Keratinocyte (primary cell): ENCODE measurements at regions not wholly inside any gene's neighbourhood (a gene's known extent, or its start where the extent isn't known, plus 50 kb on each side); places are given as distances from the start of the nearest gene placed in this dataset.

Experiments
- CTCF ChIP-seq, 3 experiments: IDR thresholded peaks in 1 of 3; conservative IDR thresholded peaks in 1 of 3; optimal IDR thresholded peaks in 1 of 3; 2 replicates in 2 of 3; 3 replicates in 1 of 3; pipeline versions ENCODE3 to v1.5.1; 2011; ENCODE audit warnings: low read length in 3 of 3, mild to moderate bottlenecking in 3 of 3, moderate library complexity in 2 of 3, control low read depth in 1 of 3, inconsistent platforms in 1 of 3; ENCODE audit not compliant: insufficient read depth in 2 of 3; ENCODE audit errors: extremely low read depth in 1 of 3
- EZH2 ChIP-seq: IDR thresholded peaks from one replicate; pipeline ENCODE4 v1.6.1; 2012; ENCODE audit warnings: inconsistent platforms, mild to moderate bottlenecking, low read length, moderate library complexity

- TF ChIP-seq CTCF (optimal IDR thresholded peaks at IDR 0.05 in 1 of 3, IDR thresholded peaks at IDR 0.05 in 1 of 3, conservative IDR thresholded peaks at IDR 0.05 in 1 of 3; ENCODE audit: extremely low read depth in 1 of 3, insufficient read depth in 2 of 3, low read length in 3 of 3) (no peak), EZH2 (no peak)
Measured at GRCh38 chr22:16658068-16658467, 65.5 kb upstream of the CCT8L2 start.
